ENCODE measurements at regions not wholly inside any gene's neighbourhood (a gene's known extent, or its start where the extent isn't known, plus 50 kb on each side); places are given as distances from the start of the nearest gene placed in this dataset.
"Not testable (repeated sequence)": the region's sequence is repeated elsewhere in the genome, so short reads cannot be mapped to it uniquely, and the experiment has no call there.

GRCh38 chr7:16369855-16370254, 51.5 kb downstream of the CRPPA start:
- DNase-seq (ENCODE audit: low read depth), result no peak

GRCh38 chr7:16369309-16369708, 52.0 kb downstream of the CRPPA start:
- DNase-seq (ENCODE audit: low read depth), result not testable (repeated sequence)

DNA sequence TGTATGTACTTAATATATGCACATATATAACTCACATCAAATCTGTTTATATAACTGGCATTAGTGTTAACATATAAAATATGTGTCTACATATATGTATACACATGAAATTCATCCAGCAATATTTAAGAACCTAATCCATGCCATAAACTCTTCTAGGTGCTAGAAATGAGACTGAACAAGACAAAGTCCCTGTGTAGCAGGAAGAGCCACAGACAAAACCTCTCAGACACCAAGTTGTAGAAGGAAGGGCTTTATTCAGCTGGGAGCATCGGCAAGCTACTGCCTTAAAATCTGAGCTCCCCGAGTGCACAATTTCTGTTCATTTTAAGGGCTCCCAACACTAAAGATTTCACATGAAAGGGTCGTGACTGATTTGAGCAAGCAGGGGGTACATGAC, 52.5 kb downstream of the CRPPA start:
- DNase-seq (ENCODE audit: low read depth), result no peak

DNA sequence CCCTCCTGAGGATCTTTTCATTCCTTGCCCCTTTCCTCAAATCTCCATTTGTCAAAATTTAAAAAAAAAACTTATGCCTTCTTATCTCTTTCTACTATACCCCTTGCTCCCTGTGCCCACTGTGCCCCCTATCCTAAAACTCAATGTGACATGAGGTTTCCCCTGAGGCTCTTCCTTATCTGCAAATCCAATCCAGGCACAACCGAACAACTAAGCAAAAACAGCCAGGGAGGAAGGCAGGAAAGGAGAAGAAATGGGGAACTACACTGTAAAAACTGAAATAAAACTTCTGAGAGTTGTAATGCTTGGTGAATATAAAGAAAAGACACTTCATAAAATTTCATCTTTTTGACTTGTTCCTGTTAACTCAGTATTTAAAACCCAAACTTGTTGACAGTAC, 54.2 kb downstream of the CRPPA start:
- no peak for DNase-seq (ENCODE audit: low read depth)

DNA sequence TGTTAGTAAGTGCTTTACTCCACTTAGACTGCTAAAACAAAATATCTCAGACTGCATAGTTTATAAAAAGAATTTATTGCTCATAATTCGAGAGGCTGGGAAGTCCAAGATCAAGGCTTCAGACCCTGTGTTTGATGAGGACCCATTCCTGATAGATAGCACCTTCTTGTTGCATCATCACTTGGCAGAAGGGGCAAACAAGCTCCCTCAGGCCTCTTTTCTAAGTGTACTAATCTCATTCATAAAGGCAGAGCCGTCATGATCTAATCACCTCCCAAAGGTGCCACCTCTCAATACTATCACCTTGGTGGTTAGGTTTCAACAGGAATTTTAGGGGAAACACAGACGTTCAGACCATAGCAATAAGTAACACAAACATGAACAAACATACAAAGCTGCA, 55.4 kb downstream of the CRPPA start:
- DNase-seq (ENCODE audit: low read depth), result no peak

DNA sequence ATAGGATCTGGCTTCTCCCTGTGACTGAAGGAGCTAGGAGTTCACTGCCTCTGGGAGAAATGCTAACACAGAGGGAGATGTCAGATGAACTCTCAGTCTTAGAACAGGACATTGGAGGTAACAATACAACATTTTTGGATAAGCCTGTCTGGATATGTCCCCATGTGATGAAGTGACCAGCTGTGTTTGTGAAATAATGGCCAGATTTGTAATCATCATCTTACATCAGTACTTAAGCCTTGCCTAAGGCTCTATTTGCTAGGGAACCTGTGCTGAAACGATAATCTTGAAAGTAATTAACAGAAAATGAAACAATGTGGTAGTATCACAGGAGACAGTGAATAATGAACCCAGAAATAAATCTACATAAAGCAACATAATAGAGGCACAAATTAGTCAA, 56.2 kb downstream of the CRPPA start:
- DNase-seq (ENCODE audit: low read depth), result no peak

- DNase-seq (ENCODE audit: low read depth), result no peak
Measured at GRCh38 chr7:16359216-16359615, 62.1 kb downstream of the CRPPA start.

- DNase-seq (ENCODE audit: low read depth), result no peak
Measured at GRCh38 chr7:16357921-16358320, 63.4 kb downstream of the CRPPA start.

DNA sequence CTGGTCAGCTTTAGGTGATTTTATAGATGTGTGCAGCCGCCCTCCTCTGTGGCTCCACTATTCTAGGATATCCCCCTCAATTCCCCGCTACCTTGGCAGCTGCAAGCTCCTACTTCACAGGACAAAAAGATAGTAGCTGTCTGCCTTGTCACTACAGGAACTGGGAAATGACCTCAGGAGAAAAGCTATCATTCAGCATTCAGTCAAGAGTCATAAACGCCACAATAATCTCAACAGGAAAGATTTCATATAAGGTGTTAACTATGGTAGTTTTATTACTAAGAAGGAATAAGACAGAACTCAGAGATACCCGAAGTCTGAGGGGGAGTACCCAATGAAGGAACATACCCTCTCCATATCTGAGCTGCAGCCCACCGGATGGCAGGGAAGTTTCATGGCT, 63.9 kb downstream of the CRPPA start:
- no peak for DNase-seq (ENCODE audit: low read depth)

DNA sequence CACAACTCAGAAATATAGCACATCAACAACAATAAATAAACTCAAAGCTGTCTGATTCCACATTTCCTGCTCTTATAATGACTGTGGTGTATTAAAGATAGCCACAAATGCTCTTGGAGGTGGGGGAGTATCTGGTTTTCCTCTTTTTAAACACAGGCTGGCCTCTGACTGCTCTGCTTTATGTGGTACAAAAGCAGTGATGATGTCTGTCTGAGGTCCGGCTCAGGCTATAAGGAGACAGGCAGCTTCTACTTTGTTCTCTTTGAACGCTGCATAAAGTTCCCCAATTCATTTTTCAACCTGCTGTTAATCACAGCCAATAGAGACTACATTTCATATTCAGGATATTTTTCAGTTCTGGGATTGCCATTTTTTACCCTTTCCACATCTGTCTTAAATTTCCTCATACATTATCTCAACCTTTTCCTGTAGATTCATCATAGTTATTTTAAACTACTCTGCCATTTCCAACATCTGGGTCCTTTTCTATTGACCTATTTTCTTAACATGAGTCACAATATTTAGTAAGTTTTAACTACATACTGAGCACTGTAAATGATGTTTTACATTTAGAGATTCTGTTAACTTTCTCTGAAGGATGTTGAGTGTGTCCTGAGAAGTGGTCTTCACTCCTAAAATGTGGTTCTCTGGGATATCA, 64.9 kb downstream of the CRPPA start:
- no peak for DNase-seq (ENCODE audit: low read depth)

DNA sequence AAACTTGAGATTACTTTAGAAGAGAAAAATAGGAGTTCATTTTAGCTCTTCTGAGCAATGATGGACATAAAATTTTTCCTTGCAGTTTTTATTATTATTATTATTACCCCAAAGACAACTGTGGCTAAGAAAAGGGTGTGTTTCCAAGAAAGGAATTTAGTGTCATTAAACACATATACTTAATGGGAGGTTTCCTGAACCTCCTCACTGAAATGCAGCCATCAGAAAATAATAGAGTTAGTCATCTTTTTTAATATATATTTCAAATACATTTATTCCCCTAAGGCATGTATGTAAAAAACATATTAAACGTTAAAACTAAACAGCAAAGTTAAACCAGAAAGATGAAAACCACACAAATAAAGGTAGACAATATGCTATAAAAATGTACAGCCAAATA, 66.8 kb downstream of the CRPPA start:
- no peak for DNase-seq (ENCODE audit: low read depth)

GRCh38 chr7:16353226-16353625, 68.1 kb downstream of the CRPPA start:
- DNase-seq (ENCODE audit: low read depth), result no peak

- no peak for DNase-seq (ENCODE audit: low read depth)
Measured at GRCh38 chr7:16350634-16351033, 70.7 kb downstream of the CRPPA start.

DNA sequence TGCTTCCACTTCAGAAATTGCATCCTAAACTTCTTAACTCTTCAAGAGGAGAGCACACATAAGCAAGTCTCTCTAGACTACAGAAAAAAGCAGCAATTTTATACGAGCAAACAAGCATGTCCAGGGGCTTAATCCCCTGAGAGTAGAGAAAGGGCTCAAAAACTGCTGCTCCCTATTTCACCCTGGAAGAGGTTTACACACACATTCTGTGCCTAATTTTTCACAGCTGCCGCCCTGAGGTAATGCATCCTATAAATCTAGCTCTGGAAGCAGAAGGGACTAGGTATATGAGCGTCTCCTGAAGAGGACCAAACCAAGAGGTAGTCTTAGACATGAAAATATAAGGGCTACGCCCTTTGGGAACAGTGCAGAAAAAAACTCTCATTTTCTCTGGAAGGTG, 73.1 kb downstream of the CRPPA start:
- DNase-seq (ENCODE audit: low read depth), result no peak

DNA sequence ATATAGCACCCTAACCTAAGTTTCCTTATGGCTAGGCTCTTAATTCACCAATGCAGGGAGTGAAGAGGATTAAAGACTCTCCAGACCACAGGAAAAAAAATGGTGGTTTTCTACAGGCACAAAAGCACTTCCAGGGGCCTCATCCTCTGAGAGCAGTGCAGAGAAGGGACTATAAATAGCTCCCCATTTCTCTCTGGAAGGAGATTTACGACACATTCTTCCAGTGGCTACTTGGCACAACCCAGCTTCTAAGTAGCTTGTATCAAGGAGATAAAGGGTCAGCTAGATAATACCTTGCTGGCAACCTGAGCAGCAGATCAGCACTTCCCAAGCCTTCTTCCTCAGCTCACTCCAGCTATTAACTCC, 73.5 kb downstream of the CRPPA start:
- DNase-seq (ENCODE audit: low read depth), result no peak

DNA sequence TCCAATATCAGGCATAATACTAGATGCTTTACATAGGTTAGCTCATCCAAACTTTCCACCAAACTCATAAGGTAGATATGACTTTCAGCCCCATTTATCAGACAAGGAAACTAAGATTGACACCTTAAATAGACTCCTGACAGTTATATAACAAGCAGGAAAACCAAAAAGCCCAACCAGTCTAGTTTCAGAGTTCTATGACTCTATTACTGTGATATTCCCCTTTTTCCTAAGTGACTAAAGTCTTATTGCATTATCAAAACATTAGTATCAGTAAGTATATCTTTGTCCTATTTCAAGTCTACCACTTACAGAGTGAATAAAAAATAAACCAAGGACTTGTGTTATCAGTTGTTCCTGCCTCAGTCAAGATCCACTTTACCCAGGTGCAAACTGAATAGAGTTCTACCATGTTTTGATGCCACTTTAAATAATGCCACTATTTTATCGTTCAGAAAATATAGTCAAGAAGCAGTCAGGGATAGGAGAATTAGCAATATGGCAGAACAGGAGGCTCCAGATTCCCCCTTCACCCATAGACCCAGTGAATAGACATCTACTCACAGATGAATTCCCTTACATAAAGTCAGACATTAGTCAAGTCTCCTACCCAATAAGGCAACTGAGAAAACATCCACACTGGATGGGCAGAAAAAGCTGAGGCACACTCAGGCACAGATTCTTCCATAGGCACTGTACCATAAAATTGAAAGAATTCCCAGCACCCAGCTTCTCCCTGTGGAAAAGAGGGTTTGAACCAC, 74.1 kb downstream of the CRPPA start:
- DNase-seq (ENCODE audit: low read depth), result no peak

DNA sequence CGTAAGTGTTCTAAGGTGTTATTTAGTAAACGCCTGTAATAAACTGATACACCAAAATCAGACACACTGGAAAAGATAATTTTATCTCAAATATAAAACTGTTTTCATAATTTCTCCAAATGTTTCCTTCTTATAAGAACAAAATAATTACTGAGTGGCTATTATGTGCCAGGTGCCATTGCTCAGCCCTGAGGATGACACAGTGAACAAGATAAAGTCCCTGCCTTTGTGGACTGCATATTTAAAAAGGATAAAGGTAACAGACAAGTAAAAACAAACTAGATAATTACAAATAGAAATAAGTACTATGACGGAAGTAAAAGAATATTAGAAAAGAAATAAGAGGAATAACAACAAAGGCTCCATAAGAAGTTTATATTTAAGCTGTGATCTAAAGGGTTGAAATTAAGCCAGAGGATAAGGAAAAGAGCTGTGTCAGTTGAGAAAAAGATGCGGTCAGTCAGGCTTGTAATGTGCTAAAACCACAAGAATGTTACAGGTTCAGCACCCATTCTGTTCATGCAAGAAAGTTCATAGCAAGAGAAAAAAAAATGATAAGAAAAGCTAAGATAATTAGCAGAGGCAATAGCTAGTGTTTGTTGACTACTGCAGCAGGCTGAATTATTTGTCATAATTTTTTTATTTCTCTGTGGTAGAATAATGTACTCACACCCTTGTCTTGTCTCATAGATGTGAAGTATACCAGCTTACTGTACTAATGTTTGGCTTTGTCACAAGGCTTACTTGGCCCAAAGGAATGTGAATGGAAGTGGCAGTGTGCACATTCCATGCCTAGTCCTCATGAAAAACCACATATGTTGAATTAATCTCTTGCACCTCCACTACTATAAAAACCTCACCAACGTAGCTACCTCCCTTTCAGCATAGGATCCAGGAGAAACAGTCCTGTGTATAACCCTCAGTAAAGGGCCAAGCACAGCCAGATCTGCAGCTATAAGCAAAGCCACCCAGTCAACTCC, 75.1 kb downstream of the CRPPA start:
- DNase-seq (ENCODE audit: low read depth), result no peak

DNA sequence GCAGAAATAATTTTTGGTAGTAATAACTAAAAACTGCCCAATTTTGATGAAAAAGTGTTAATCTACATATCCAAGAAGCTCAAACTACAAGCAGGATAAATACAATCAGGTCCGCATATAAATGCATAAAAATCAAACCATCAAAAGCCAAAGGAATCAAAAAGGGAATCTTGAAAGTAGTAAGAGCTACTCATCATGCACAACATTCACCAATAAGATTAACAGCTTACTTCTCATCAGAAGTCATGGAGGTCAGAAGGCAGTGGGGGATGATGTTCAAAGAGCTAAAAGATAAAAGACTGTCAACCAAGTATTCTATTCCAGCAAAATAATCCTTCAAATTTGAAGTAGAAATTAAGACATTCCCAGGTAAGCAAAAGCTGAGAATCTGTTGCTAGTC, 76.4 kb downstream of the CRPPA start:
- no peak for DNase-seq (ENCODE audit: low read depth)

DNA sequence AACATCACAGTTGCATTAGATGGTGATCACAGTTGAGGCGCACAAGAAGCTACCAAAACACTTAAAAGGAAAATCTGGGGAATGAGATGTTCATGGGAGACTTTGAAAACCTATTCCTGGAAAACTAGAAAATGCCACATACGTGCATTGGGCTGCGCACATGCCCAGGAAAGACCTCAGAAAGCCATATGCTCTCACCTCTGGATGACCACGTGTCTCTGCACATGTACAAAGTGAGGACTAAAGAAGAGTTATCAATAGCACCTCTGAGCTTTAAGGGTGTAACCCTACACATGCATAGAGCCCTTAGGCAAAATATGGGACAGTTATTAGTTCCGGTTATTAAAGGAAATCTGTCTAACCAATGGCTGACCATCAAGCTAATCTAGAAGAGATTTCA, 77.7 kb downstream of the CRPPA start:
- DNase-seq (ENCODE audit: low read depth), result no peak

DNA sequence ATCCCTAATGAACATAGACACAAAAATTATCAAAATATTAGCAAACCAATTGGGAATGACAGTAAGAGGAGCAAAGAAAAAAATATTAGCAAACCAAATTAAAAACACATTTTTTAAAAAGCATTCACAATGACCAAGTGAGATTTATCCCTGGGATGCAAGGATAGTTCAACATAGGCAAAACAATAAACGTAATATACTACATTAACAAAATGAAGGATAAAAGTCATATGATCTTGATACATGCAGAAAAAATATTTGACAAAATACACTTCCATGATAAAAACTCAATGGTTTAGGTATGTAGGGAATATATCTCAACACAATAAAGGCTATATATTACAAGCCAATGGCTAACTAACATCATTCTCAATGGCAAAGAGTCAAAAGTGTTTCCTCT, 83.3 kb downstream of the CRPPA start:
- DNase-seq (ENCODE audit: low read depth), result no peak

DNA sequence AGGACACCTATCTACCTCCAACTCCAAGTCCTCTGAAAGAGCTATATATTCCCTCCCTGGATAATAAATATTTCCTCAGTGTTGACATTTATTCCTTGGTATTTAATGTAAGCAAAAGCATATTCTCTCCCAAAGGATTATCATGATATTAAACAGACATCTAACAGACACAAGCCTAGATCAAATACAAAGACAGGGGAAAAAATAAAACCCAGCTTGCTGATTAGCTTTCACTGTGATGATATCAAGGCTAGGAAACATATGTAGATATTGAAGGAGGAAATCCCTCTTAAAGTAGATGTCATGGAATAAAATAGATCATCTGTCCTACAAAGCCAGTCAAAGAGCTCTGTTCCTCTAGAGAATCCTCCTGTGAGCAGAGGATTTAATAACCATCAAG, 95.2 kb downstream of the CRPPA start:
- DNase-seq (ENCODE audit: low read depth), result no peak

DNA sequence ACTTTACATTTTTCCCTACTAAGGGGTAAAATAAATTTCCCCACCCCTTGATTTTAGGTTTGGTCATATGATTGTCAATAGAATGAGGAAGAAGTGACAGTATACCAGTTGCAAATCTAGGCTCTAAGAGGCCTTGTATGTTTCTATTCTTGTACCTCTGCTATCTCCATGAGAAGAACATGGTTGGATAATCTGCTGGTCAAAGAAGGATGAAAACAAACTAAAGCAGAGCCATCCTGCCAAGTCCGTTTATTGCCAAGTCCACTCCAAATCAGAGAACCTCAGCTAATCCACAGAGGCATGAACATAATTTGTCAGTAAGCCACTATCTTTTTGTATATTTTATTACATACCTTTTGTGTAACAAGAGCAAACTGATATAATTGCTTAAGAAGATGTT, 98.0 kb downstream of the CRPPA start:
- no peak for DNase-seq (ENCODE audit: low read depth)

- DNase-seq (ENCODE audit: low read depth), result no peak
Measured at GRCh38 chr7:16320099-16320660, 101.2 kb downstream of the CRPPA start.

Measured in stimulated activated CD8-positive, alpha-beta memory T cell treated with anti-CD3 and anti-CD28 coated beads, Interleukin-12 subunit alpha, Interleukin-12 subunit beta, amount 100 ng/mL, for 4 hours (primary cell).